Natural killer cell (primary cell): ENCODE measurements at regions not wholly inside any gene's neighbourhood (a gene's known extent, or its start where the extent isn't known, plus 50 kb on each side); places are given as distances from the start of the nearest gene placed in this dataset.

Experiments
- ATAC-seq, 3 donors: fragments of 150-1000 bp in 2 of 3; fragments of 200-7000 bp in 1 of 3; cut with Tn5 transposase; 1 replicate in 1 of 3; 2 replicates in 2 of 3; pipeline ENCODE4 v1.10.0; 2021; ENCODE audit warnings: mild to moderate bottlenecking in 2 of 3, moderate library complexity in 2 of 3
- DNase-seq, 2 donors: peaks; one replicate each; pipeline versions ENCODE4 v3.0.0 to v3.0.0-alpha.2; 2013 to 2021; ENCODE audit warnings: mixed read lengths in 1 of 2
- H3K27ac ChIP-seq: one replicate; pipeline ENCODE4 v1.5.1; 2013; ENCODE audit warnings: mild to moderate bottlenecking, low read length
- H3K27me3 ChIP-seq: one replicate; pipeline ENCODE4 v1.6.1; 2013; ENCODE audit warnings: low read length; ENCODE audit not compliant: control insufficient read depth, insufficient read depth
- H3K36me3 ChIP-seq: one replicate; pipeline ENCODE4 v1.6.1; 2013; ENCODE audit warnings: low read length; ENCODE audit not compliant: control insufficient read depth, insufficient read depth
- H3K4me1 ChIP-seq: one replicate; pipeline ENCODE4 v1.6.1; 2013; ENCODE audit warnings: low read length; ENCODE audit not compliant: control insufficient read depth, insufficient read depth
- H3K4me3 ChIP-seq: one replicate; pipeline ENCODE4 v1.5.1; 2013; ENCODE audit warnings: low read length
- H3K9me3 ChIP-seq: one replicate; pipeline ENCODE4 v1.6.1; 2013; ENCODE audit warnings: low read length; ENCODE audit not compliant: control insufficient read depth, insufficient read depth
- H3K27ac Mint-ChIP-seq, 2 donors: one replicate each; pipeline ENCODE4 v1.8.0; 2022; ENCODE audit warnings: mild to moderate bottlenecking in 2 of 2, mixed read lengths in 2 of 2, moderate library complexity in 1 of 2
- H3K27me3 Mint-ChIP-seq, 2 donors: one replicate each; pipeline ENCODE4 v1.8.0; 2022; ENCODE audit warnings: low read depth in 2 of 2, mixed read lengths in 2 of 2
- H3K36me3 Mint-ChIP-seq: one replicate; pipeline ENCODE4 v1.8.0; 2022; ENCODE audit warnings: mixed read lengths
- H3K4me1 Mint-ChIP-seq, 2 donors: one replicate each; pipeline ENCODE4 v1.8.0; 2022; ENCODE audit warnings: mixed read lengths in 2 of 2
- H3K4me3 Mint-ChIP-seq: one replicate; pipeline ENCODE4 v1.8.0; 2022; ENCODE audit warnings: mild to moderate bottlenecking, moderate library complexity, mixed read lengths
- H3K9me3 Mint-ChIP-seq, 2 donors: one replicate each; pipeline ENCODE4 v1.8.0; 2022; ENCODE audit warnings: mixed read lengths in 2 of 2
- WGBS: methylation state at CpG from one replicate; pipeline ENCODE4 v1.1.7; 2013; ENCODE audit warnings: missing lambda C conversion rate; ENCODE audit not compliant: insufficient coverage; 5-methylcytosine and 5-hydroxymethylcytosine counted together
- intact Hi-C: fragments of 100-400 bp; cut with micrococcal nuclease; formaldehyde crosslinking; loops from one replicate; pipeline ENCODE4 v1.14.2; 2022
- TF ChIP-seq, protein P1 (sequence below): fragments of 200-600 bp; IDR thresholded peaks from one replicate; pipeline ENCODE4 v1.8.0; 2022; ENCODE audit warnings: antibody characterized with exemption

DNA sequence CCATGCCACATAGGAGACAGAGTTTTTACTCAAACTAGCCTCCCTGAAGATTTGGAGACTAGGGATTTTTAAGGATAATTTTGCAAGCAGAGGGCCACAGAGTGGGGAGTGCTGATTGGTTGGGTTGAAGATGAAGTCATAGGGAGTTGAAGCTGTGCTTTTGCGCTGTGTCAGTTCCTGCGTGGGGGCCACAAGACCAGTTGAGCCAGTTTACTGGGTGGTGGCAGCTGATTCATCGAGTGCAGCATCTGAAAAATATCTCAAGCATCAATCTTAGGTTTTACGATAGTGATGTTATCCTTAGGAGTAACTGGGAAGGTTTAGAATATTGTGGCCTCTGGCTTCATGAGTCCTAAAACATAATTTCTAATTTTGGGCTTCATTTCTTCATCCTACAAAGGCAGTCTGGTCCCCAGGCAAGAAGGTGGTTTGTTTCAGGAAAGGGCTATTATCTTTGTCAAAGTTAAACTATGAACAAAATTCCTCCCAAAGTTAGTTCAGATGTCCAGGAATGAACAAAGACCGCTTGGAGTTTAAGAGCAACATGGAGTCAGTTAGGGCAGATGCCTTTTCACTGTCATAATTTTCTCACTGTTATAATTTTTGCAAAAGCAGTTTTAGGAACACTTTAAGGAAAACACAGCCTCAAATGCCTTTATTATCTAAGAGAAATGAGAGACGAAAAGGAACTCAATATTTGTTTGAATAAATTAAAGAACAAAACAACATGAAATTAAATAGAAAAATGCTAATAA lies 960.8 kb upstream of the PRKX start:
- TF ChIP-seq, protein P1, sequence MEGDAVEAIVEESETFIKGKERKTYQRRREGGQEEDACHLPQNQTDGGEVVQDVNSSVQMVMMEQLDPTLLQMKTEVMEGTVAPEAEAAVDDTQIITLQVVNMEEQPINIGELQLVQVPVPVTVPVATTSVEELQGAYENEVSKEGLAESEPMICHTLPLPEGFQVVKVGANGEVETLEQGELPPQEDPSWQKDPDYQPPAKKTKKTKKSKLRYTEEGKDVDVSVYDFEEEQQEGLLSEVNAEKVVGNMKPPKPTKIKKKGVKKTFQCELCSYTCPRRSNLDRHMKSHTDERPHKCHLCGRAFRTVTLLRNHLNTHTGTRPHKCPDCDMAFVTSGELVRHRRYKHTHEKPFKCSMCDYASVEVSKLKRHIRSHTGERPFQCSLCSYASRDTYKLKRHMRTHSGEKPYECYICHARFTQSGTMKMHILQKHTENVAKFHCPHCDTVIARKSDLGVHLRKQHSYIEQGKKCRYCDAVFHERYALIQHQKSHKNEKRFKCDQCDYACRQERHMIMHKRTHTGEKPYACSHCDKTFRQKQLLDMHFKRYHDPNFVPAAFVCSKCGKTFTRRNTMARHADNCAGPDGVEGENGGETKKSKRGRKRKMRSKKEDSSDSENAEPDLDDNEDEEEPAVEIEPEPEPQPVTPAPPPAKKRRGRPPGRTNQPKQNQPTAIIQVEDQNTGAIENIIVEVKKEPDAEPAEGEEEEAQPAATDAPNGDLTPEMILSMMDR: no peak
- no peaks in the 10 kb centered on the region for H3K4me1 Mint-ChIP-seq
- ATAC-seq: no peak
- no peak for DNase-seq
- H3K36me3 Mint-ChIP-seq: no peaks in the 10 kb centered on the region
- Histone ChIP-seq H3K36me3 (no peaks in the 10 kb centered on the region), H3K9me3 (no peaks in the 10 kb centered on the region), H3K27me3 (no peaks in the 10 kb centered on the region), H3K4me3 (no peak overlapping the region), H3K4me1 (no peaks in the 10 kb centered on the region), H3K27ac (no peak overlapping the region)
- peaks cover 0 to 5% of the 10 kb centered on the region in 2 donors for H3K9me3 Mint-ChIP-seq
- 84% methylated on average over 4 of the region's 6 CpGs for WGBS
- H3K27me3 Mint-ChIP-seq: no peaks in the 10 kb centered on the region
- intact Hi-C loops: no loop called here
- no peak overlapping the region for H3K27ac Mint-ChIP-seq
- H3K4me3 Mint-ChIP-seq: no peak overlapping the region

DNA sequence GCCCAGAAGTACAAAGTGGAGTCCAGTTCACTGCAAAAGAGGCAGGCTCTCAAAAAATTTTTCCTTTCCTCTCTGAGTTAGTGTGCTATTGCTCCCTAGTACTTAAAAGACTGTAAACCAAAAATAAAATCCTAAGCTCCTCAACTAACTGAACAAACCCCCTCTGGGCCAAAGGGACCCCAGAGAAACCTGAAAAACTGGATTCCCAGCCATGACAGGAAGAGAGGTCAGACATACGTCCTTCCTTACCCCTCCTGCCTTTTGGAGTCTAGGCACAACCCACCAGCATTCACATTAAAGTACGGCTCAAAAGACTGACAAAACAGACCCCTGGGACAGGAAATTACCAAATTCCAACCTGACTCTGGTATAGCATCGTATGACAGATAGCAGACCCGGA lies 957.9 kb upstream of the PRKX start:
- H3K36me3 Mint-ChIP-seq: no peaks in the 10 kb centered on the region
- Histone ChIP-seq H3K9me3 (no peaks in the 10 kb centered on the region), H3K4me1 (no peaks in the 10 kb centered on the region), H3K4me3 (no peak overlapping the region), H3K27ac (no peak overlapping the region), H3K36me3 (no peaks in the 10 kb centered on the region), H3K27me3 (no peaks in the 10 kb centered on the region)
- WGBS: 86% methylated on average over 4 of the region's 4 CpGs
- no peak overlapping the region for H3K4me3 Mint-ChIP-seq
- DNase-seq: no peak
- ATAC-seq: no peak
- no peak overlapping the region for H3K27ac Mint-ChIP-seq
- TF ChIP-seq, protein P1: no peak
- no peaks in the 10 kb centered on the region for H3K4me1 Mint-ChIP-seq
- intact Hi-C loops: no loop called here
- peaks cover 5 to 9% of the 10 kb centered on the region in 2 donors for H3K9me3 Mint-ChIP-seq
- no peaks in the 10 kb centered on the region for H3K27me3 Mint-ChIP-seq

DNA sequence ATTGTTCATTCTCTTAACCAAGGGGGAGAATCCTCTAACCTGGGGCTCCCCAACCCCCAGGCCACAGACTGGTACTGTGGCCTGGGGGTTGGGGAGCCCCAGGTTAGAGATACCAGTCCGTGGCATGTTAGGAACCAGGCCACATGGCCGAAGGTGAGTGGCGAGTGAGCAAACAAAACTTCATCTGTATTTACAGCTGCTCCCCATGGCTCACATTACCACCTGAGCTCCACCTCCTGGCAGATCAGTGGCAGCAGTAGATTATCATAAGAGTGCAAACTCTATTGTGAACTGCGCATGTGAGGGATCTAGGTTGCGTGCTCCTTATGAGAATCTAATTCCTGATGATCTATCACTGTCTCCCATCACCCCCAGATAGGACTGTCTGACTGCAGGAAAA lies 957.2 kb upstream of the PRKX start:
- Mint-ChIP-seq H3K9me3 (peaks cover 5 to 9% of the 10 kb centered on the region in 2 donors), H3K4me3 (no peak overlapping the region), H3K27ac (no peak overlapping the region), H3K27me3 (no peaks in the 10 kb centered on the region), H3K4me1 (no peaks in the 10 kb centered on the region), H3K36me3 (no peaks in the 10 kb centered on the region)
- Histone ChIP-seq H3K27me3 (no peaks in the 10 kb centered on the region), H3K4me3 (no peak overlapping the region), H3K36me3 (no peaks in the 10 kb centered on the region), H3K9me3 (no peaks in the 10 kb centered on the region), H3K4me1 (no peaks in the 10 kb centered on the region), H3K27ac (no peak overlapping the region)
- TF ChIP-seq, protein P1: no peak
- intact Hi-C loops: no loop called here
- ATAC-seq (no peak), DNase-seq (no peak)
- WGBS: 95% methylated on average over 3 of the region's 5 CpGs
